ENCODE measurements at regions not wholly inside any gene's neighbourhood (a gene's known extent, or its start where the extent isn't known, plus 50 kb on each side); places are given as distances from the start of the nearest gene placed in this dataset.
"Not testable (repeated sequence)": the region's sequence is repeated elsewhere in the genome, so short reads cannot be mapped to it uniquely, and the experiment has no call there.

- Histone ChIP-seq H3K9ac (ENCODE audit: low read length in 5 of 5) (no peak overlapping the region), H3K36me3 (ENCODE audit: control insufficient read depth in 5 of 5, insufficient read depth in 5 of 5, low read length in 5 of 5) (no peaks in the 10 kb centered on the region), H3K4me1 (ENCODE audit: control insufficient read depth in 5 of 5, insufficient read depth in 5 of 5, low read length in 5 of 5) (no peaks in the 10 kb centered on the region), H3K27me3 (ENCODE audit: control insufficient read depth in 5 of 5, insufficient read depth in 4 of 5, low read length in 5 of 5) (no peaks in the 10 kb centered on the region), H3K27ac (ENCODE audit: low read depth, low read length) (no peak overlapping the region), H3K4me3 (ENCODE audit: low read depth in 1 of 5, low read length in 5 of 5) (no peak overlapping the region), H3K9me3 (ENCODE audit: control insufficient read depth in 5 of 5, low read length in 5 of 5) (no peaks in the 10 kb centered on the region)
These were observed 409.3 kb downstream of the SRGAP2C start for GRCh38 chr1:121594096-121594495.

- H3K27me3 ChIP-seq (ENCODE audit: control insufficient read depth in 5 of 5, insufficient read depth in 4 of 5, low read length in 5 of 5) = no peaks in the 10 kb centered on the region
- no peaks in the 10 kb centered on the region for H3K4me1 ChIP-seq (ENCODE audit: control insufficient read depth in 5 of 5, insufficient read depth in 5 of 5, low read length in 5 of 5)
- H3K36me3 ChIP-seq (ENCODE audit: control insufficient read depth in 5 of 5, insufficient read depth in 5 of 5, low read length in 5 of 5) = no peaks in the 10 kb centered on the region
- H3K27ac ChIP-seq (ENCODE audit: low read depth, low read length) = no peak overlapping the region
- no peak overlapping the region for H3K4me3 ChIP-seq (ENCODE audit: low read depth in 1 of 5, low read length in 5 of 5)
- H3K9me3 ChIP-seq (ENCODE audit: control insufficient read depth in 5 of 5, low read length in 5 of 5) = no peaks in the 10 kb centered on the region
- H3K9ac ChIP-seq (ENCODE audit: low read length in 5 of 5) = no peak overlapping the region
These were observed 410.3 kb downstream of the SRGAP2C start for GRCh38 chr1:121595089-121595488.

GRCh38 chr1:121604843-121605444 is 420.2 kb downstream of the SRGAP2C start:
- H3K27ac ChIP-seq (ENCODE audit: low read depth, low read length); H3K4me1 ChIP-seq (ENCODE audit: control insufficient read depth in 5 of 5, insufficient read depth in 5 of 5, low read length in 5 of 5); H3K4me3 ChIP-seq (ENCODE audit: low read depth in 1 of 5, low read length in 5 of 5); H3K27me3 ChIP-seq (ENCODE audit: control insufficient read depth in 5 of 5, insufficient read depth in 4 of 5, low read length in 5 of 5); H3K9ac ChIP-seq (ENCODE audit: low read length in 5 of 5); H3K9me3 ChIP-seq (ENCODE audit: control insufficient read depth in 5 of 5, low read length in 5 of 5); H3K36me3 ChIP-seq (ENCODE audit: control insufficient read depth in 5 of 5, insufficient read depth in 5 of 5, low read length in 5 of 5): not testable (repeated sequence)

- not testable (repeated sequence) for H3K4me3 ChIP-seq (ENCODE audit: low read depth in 1 of 5, low read length in 5 of 5); H3K9ac ChIP-seq (ENCODE audit: low read length in 5 of 5); H3K27me3 ChIP-seq (ENCODE audit: control insufficient read depth in 5 of 5, insufficient read depth in 4 of 5, low read length in 5 of 5); H3K4me1 ChIP-seq (ENCODE audit: control insufficient read depth in 5 of 5, insufficient read depth in 5 of 5, low read length in 5 of 5); H3K27ac ChIP-seq (ENCODE audit: low read depth, low read length); H3K9me3 ChIP-seq (ENCODE audit: control insufficient read depth in 5 of 5, low read length in 5 of 5); H3K36me3 ChIP-seq (ENCODE audit: control insufficient read depth in 5 of 5, insufficient read depth in 5 of 5, low read length in 5 of 5)
These were observed 422.7 kb downstream of the SRGAP2C start for GRCh38 chr1:121607499-121607898.
